WI38 (cell line): ENCODE measurements at regions not wholly inside any gene's neighbourhood (a gene's known extent, or its start where the extent isn't known, plus 50 kb on each side); places are given as distances from the start of the nearest gene placed in this dataset.

Experiments
- H3K4me3 ChIP-seq: 2 replicates; pipeline ENCODE4 v1.5.1; 2011; ENCODE audit warnings: low read depth, mild to moderate bottlenecking, control low read depth, low read length
- CTCF ChIP-seq: IDR thresholded peaks from 2 replicates; pipeline ENCODE4 v1.5.1; 2012; ENCODE audit warnings: low read depth, mild to moderate bottlenecking, control low read depth, low read length

DNA sequence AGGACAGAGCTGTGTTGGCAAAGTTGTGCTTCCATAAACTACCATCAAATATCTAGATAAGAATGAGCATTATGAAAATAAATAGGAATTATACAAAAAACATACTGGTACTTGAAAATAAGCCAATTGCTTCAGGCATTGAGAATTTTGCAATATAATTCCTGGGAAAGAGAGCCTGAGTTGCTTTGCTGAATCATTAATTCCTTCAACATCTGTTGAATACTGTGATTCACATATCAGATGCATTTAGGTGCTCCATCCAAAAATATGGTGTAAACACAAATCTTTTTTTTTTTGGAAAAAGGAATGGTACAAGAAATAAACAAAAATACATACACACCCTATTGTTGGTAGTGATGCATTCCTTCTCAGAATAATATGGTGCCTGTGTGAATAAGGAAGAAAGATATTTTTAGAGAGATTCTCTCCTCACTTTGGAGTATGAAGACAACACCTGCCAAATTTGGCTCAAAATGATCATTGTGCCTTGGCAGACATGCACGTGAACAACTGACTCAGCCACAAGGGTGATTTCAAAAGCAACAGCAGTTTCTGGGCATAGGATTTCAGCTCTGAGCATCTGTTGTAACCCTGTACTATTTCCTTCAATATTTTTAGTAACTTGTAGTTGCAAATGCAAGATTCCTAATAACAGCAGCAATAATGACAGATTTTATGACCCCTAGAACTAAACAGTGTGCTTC lies 96.7 kb downstream of the CAVIN4 start:
- no peak overlapping the region for H3K4me3 ChIP-seq
- no peak for TF ChIP-seq CTCF

DNA sequence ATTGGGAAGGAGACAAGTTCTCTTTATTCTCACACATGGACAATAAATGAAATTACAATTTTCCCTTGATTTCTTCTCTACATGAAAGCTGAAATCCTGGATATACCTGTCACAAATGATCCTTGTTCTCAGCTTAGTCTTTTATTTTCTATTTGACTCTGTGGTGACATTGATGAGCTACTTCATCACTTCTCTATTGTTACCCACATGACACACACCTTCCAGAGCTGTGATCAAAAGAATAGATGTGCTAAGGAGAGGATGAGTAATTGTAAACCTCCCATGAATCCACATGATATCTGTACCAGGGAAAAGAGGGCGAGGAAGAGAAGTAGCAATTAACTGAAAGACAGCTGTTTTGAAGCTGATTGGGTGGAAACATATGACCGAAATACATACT lies 102.0 kb downstream of the CAVIN4 start:
- TF ChIP-seq CTCF, result no peak
- H3K4me3 ChIP-seq, result no peak overlapping the region

- TF ChIP-seq CTCF, result no peak
- no peak overlapping the region for H3K4me3 ChIP-seq
Measured at GRCh38 chr9:100686420-100686819, 108.5 kb downstream of the CAVIN4 start.

- TF ChIP-seq CTCF, result no peak
- no peak overlapping the region for H3K4me3 ChIP-seq
Measured at GRCh38 chr9:100689635-100690034, 111.8 kb downstream of the CAVIN4 start.

DNA sequence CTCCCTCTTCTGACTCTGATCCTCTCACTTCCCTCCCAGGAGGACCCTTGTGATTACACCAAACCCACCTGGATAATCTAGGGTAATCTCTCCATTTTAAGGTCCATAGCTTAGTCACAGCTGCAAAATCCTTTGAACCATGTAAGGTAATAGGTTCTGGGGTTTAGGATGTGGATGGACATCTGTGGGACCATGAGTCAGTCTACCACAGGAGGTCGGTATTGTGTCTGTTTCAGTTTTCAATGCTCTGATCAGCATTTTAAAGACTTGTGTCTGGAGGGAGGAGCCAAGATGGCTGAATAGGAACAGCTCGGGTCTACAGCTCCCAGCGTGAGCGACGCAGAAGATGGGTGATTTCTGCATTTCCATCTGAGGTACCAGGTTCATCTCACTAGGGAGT lies 112.6 kb downstream of the CAVIN4 start:
- no peak overlapping the region for H3K4me3 ChIP-seq
- no peak for TF ChIP-seq CTCF

GRCh38 chr9:100697339-100697738 lies 119.5 kb downstream of the CAVIN4 start:
- H3K4me3 ChIP-seq, result no peak overlapping the region
- no peak for TF ChIP-seq CTCF

DNA sequence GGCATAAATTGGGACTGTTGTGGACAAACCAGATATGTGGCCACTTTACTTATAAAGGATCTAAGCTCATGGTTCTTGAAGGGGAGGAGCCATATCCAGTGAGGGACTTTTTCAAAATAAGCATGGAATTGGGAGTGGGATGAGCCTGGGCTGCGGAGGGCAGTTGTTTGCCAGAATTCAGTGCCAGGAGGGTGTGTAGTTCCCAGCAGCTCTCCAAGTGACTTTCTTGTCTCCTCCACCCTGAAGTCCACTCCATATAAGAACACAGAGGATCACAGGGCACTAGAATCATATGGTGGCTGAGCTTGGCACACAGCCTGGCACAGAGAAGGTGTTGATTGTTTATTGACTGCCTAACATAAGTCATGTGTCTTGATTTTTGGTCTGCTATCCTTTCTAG lies 121.1 kb downstream of the CAVIN4 start:
- no peak overlapping the region for H3K4me3 ChIP-seq
- no peak for TF ChIP-seq CTCF
